Peyer's patch (tissue), 4 donors: ENCODE measurements at regions not wholly inside any gene's neighbourhood (a gene's known extent, or its start where the extent isn't known, plus 50 kb on each side); places are given as distances from the start of the nearest gene placed in this dataset.
A peak's percentile ranks its signal among the peaks of the same experiment; 100 is the strongest.

Experiments used
- POLR2A ChIP-seq, 2 donors: fragments of 450-650 bp; IDR thresholded peaks; one replicate each; pipeline ENCODE4 v1.5.1; 2017; ENCODE audit warnings: antibody characterized with exemption in 2 of 2, mild to moderate bottlenecking in 2 of 2, moderate library complexity in 2 of 2
- TF ChIP-seq, protein P1 (sequence below), 6 experiments: fragments of 450-650 bp in 4 of 6; fragments of 200-600 bp in 2 of 6; sonication (generic) in 1 of 6; IDR thresholded peaks; one replicate each; pipeline ENCODE4 v1.5.1; 2017 to 2019; ENCODE audit warnings: antibody characterized with exemption in 6 of 6, mild to moderate bottlenecking in 3 of 6, moderate library complexity in 1 of 6

- TF ChIP-seq, protein P1, sequence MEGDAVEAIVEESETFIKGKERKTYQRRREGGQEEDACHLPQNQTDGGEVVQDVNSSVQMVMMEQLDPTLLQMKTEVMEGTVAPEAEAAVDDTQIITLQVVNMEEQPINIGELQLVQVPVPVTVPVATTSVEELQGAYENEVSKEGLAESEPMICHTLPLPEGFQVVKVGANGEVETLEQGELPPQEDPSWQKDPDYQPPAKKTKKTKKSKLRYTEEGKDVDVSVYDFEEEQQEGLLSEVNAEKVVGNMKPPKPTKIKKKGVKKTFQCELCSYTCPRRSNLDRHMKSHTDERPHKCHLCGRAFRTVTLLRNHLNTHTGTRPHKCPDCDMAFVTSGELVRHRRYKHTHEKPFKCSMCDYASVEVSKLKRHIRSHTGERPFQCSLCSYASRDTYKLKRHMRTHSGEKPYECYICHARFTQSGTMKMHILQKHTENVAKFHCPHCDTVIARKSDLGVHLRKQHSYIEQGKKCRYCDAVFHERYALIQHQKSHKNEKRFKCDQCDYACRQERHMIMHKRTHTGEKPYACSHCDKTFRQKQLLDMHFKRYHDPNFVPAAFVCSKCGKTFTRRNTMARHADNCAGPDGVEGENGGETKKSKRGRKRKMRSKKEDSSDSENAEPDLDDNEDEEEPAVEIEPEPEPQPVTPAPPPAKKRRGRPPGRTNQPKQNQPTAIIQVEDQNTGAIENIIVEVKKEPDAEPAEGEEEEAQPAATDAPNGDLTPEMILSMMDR (IDR thresholded peaks at IDR 0.05), result peak; percentile 40 to 80 (median 74)
- TF ChIP-seq POLR2A (IDR thresholded peaks at IDR 0.05), result no peak
These were observed 148.2 kb downstream of the CAAP1 start for GRCh38 chr9:26744191-26744965.
